IPS DF 6.9 (cell line): ENCODE measurements at regions not wholly inside any gene's neighbourhood (a gene's known extent, or its start where the extent isn't known, plus 50 kb on each side); places are given as distances from the start of the nearest gene placed in this dataset.
"Not testable (repeated sequence)": the region's sequence is repeated elsewhere in the genome, so short reads cannot be mapped to it uniquely, and the experiment has no call there.

Experiments used
- DNase-seq: peaks from one replicate; pipeline ENCODE4 v3.0.0-alpha.2; 2013; ENCODE audit warnings: low read depth, low spot score
- H3K27ac ChIP-seq: one replicate; pipeline ENCODE4 v1.5.1; 2013; ENCODE audit warnings: low read length, control low read depth
- H3K27me3 ChIP-seq: 2 replicates; pipeline ENCODE4 v1.6.1; 2013; ENCODE audit warnings: mild to moderate bottlenecking, low read length; ENCODE audit not compliant: control insufficient read depth, insufficient read depth
- H3K36me3 ChIP-seq: 2 replicates; pipeline ENCODE4 v1.6.1; 2013; ENCODE audit warnings: low read length; ENCODE audit not compliant: control insufficient read depth, insufficient read depth
- H3K4me1 ChIP-seq: 2 replicates; pipeline ENCODE4 v1.6.1; 2013; ENCODE audit warnings: low read length; ENCODE audit not compliant: control insufficient read depth, insufficient read depth
- H3K4me3 ChIP-seq: 2 replicates; pipeline ENCODE4 v1.5.1; 2013; ENCODE audit warnings: mild to moderate bottlenecking, low read length
- H3K9me3 ChIP-seq: 2 replicates; pipeline ENCODE4 v1.6.1; 2013; ENCODE audit warnings: low read length, inconsistent platforms; ENCODE audit not compliant: control insufficient read depth, insufficient read depth
- WGBS: extraction: QIAGEN DNeasy Blood & Tissue Kit; methylation state at CpG from one replicate; pipeline ENCODE4 v1.1.7; 2013; ENCODE audit warnings: mixed read lengths, missing lambda C conversion rate; ENCODE audit not compliant: insufficient read length, insufficient coverage; 5-methylcytosine and 5-hydroxymethylcytosine counted together

GRCh38 chr1:58949551-58950220, 165.8 kb upstream of the JUN start:
- no peak for DNase-seq
- Histone ChIP-seq H3K27me3 (no peaks in the 10 kb centered on the region), H3K9me3 (no peaks in the 10 kb centered on the region), H3K27ac (no peak overlapping the region), H3K4me3 (no peak overlapping the region), H3K36me3 (no peaks in the 10 kb centered on the region), H3K4me1 (no peaks in the 10 kb centered on the region)
- WGBS = no CpG with 5 or more reads among the region's 3 CpGs

- no peaks in the 10 kb centered on the region for H3K4me1 ChIP-seq
- no peak overlapping the region for H3K27ac ChIP-seq
- no peaks in the 10 kb centered on the region for H3K27me3 ChIP-seq
- H3K9me3 ChIP-seq = no peaks in the 10 kb centered on the region
- H3K4me3 ChIP-seq = no peak overlapping the region
- WGBS = no CpG with 5 or more reads among the region's 7 CpGs
- H3K36me3 ChIP-seq = no peaks in the 10 kb centered on the region
- DNase-seq = no peak
These were observed 167.1 kb upstream of the JUN start for GRCh38 chr1:58950897-58951296.

GRCh38 chr1:58953951-58954350, 170.1 kb upstream of the JUN start:
- not testable (repeated sequence) for DNase-seq

GRCh38 chr1:58963287-58963686, 179.4 kb upstream of the JUN start:
- H3K27me3 ChIP-seq, H3K4me3 ChIP-seq, H3K27ac ChIP-seq, H3K4me1 ChIP-seq, H3K9me3 ChIP-seq, DNase-seq, H3K36me3 ChIP-seq: not testable (repeated sequence)
- no CpG with 5 or more reads among the region's 2 CpGs for WGBS

More at GRCh38 chr1:58953951-58954350, 170.1 kb upstream of the JUN start:
- not testable (repeated sequence) for H3K36me3 ChIP-seq, H3K9me3 ChIP-seq, H3K27me3 ChIP-seq, H3K4me3 ChIP-seq, H3K4me1 ChIP-seq, H3K27ac ChIP-seq
- WGBS = no CpG with 5 or more reads among the region's 1 CpG

- Histone ChIP-seq H3K4me3 (no peak overlapping the region), H3K27me3 (no peaks in the 10 kb centered on the region), H3K9me3 (no peaks in the 10 kb centered on the region), H3K36me3 (no peaks in the 10 kb centered on the region), H3K27ac (no peak overlapping the region), H3K4me1 (no peaks in the 10 kb centered on the region)
- WGBS = no CpG with 5 or more reads among the region's 2 CpGs
- DNase-seq = no peak
These were observed 180.6 kb upstream of the JUN start for GRCh38 chr1:58964428-58964827.

- Histone ChIP-seq H3K4me3 (no peak overlapping the region), H3K4me1 (no peaks in the 10 kb centered on the region), H3K36me3 (no peaks in the 10 kb centered on the region), H3K9me3 (no peaks in the 10 kb centered on the region), H3K27ac (no peak overlapping the region), H3K27me3 (no peaks in the 10 kb centered on the region)
- no CpG with 5 or more reads among the region's 1 CpG for WGBS
- no peak for DNase-seq
These were observed 181.0 kb upstream of the JUN start for GRCh38 chr1:58964880-58965279.

- Histone ChIP-seq H3K9me3 (no peaks in the 10 kb centered on the region), H3K4me3 (no peak overlapping the region), H3K27ac (no peak overlapping the region), H3K4me1 (no peaks in the 10 kb centered on the region), H3K27me3 (no peaks in the 10 kb centered on the region), H3K36me3 (no peaks in the 10 kb centered on the region)
- DNase-seq = no peak
- WGBS = no CpG with 5 or more reads among the region's 6 CpGs
These were observed 182.5 kb upstream of the JUN start for GRCh38 chr1:58966103-58966916.

- no peak overlapping the region for H3K27ac ChIP-seq
These were observed 183.3 kb upstream of the JUN start for GRCh38 chr1:58966917-58967740.

GRCh38 chr1:58968360-58968952, 184.6 kb upstream of the JUN start:
- no peak overlapping the region for H3K27ac ChIP-seq
- no CpG with 5 or more reads among the region's 4 CpGs for WGBS
- DNase-seq = no peak
- H3K27me3 ChIP-seq = no peaks in the 10 kb centered on the region
- no peaks in the 10 kb centered on the region for H3K36me3 ChIP-seq
- H3K4me1 ChIP-seq = no peaks in the 10 kb centered on the region
- H3K4me3 ChIP-seq = no peak overlapping the region
- no peaks in the 10 kb centered on the region for H3K9me3 ChIP-seq

More at GRCh38 chr1:58966917-58967740, 183.3 kb upstream of the JUN start:
- no CpG with 5 or more reads among the region's 5 CpGs for WGBS
- Histone ChIP-seq H3K36me3 (no peaks in the 10 kb centered on the region), H3K9me3 (no peaks in the 10 kb centered on the region), H3K4me1 (no peaks in the 10 kb centered on the region), H3K4me3 (no peak overlapping the region), H3K27me3 (no peaks in the 10 kb centered on the region)
- DNase-seq = no peak

GRCh38 chr1:58969176-58969575, 185.3 kb upstream of the JUN start:
- not testable (repeated sequence) for H3K4me3 ChIP-seq, H3K4me1 ChIP-seq, H3K36me3 ChIP-seq, H3K27me3 ChIP-seq, DNase-seq, H3K27ac ChIP-seq, H3K9me3 ChIP-seq
